ENCODE measurements at regions not wholly inside any gene's neighbourhood (a gene's known extent, or its start where the extent isn't known, plus 50 kb on each side); places are given as distances from the start of the nearest gene placed in this dataset.

DNA sequence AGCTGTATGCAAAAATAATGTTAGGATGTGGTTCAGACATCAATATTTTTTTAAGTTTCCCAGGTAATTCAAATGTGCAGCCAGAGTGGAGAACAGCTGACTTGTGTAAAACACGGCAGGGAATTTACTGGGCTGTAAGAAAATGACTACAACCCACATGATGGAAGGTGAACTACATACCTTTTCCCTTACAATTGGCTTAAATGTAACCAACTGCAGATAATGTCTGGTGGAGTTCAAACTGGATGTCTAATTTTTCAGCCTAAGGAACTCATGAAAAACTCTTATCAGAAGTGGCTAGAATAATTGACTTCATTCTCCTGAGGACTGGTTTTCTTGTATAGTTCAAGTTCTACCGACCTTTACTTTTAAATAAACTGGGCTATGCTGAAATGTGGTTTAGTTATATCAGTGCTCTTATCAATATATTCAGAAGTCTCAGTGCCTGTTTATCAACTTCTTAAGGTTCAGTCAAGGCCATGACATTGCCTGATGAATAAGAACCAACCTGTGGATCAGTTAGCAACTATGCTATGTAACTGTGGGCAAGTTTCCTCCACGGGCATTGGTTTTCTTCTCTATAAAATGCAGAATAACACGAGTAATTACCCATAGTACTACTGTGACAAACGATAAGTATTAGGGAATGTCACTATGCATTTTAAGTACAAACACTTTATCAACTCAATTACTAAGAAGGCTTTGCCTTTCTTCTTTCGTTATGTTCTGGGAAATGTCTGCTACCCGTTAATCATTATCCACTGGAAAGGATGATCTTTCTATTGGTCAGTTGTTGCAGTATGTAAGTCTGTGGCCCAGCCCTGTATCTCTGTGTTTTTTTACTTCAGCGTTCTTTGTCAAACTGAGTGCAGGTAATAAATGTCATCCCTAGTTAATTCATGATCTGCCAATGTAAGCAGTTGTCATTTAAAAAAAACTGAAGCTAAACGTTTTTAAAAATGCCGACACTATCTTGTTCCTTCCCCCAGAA is 181.6 kb downstream of the PCDH7 start:
- TF ChIP-seq, protein P1, sequence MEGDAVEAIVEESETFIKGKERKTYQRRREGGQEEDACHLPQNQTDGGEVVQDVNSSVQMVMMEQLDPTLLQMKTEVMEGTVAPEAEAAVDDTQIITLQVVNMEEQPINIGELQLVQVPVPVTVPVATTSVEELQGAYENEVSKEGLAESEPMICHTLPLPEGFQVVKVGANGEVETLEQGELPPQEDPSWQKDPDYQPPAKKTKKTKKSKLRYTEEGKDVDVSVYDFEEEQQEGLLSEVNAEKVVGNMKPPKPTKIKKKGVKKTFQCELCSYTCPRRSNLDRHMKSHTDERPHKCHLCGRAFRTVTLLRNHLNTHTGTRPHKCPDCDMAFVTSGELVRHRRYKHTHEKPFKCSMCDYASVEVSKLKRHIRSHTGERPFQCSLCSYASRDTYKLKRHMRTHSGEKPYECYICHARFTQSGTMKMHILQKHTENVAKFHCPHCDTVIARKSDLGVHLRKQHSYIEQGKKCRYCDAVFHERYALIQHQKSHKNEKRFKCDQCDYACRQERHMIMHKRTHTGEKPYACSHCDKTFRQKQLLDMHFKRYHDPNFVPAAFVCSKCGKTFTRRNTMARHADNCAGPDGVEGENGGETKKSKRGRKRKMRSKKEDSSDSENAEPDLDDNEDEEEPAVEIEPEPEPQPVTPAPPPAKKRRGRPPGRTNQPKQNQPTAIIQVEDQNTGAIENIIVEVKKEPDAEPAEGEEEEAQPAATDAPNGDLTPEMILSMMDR (IDR thresholded peaks at IDR 0.05) = no peak
- no peak for TF ChIP-seq ZFX (IDR thresholded peaks at IDR 0.05; ENCODE audit: borderline replicate concordance)

Measured in 22Rv1 (cell line).